ENCODE measurements at regions not wholly inside any gene's neighbourhood (a gene's known extent, or its start where the extent isn't known, plus 50 kb on each side); places are given as distances from the start of the nearest gene placed in this dataset.

GRCh38 chr18:65547046-65547445 lies 203.8 kb upstream of the CDH7 start:
- no peak for DNase-seq (ENCODE audit: low read depth)

GRCh38 chr18:65544701-65545100 lies 206.1 kb upstream of the CDH7 start:
- no peak for DNase-seq (ENCODE audit: low read depth)

GRCh38 chr18:65527879-65528633 lies 222.8 kb upstream of the CDH7 start:
- no peak for DNase-seq (ENCODE audit: low read depth)

- no peak for DNase-seq (ENCODE audit: low read depth)
These were observed 224.7 kb upstream of the CDH7 start for GRCh38 chr18:65526099-65526498.

- no peak for DNase-seq (ENCODE audit: low read depth)
These were observed 227.4 kb upstream of the CDH7 start for GRCh38 chr18:65523461-65523860.

GRCh38 chr18:65522907-65523306 lies 227.9 kb upstream of the CDH7 start:
- DNase-seq (ENCODE audit: low read depth): no peak

GRCh38 chr18:65516209-65516608 lies 234.6 kb upstream of the CDH7 start:
- DNase-seq (ENCODE audit: low read depth): no peak

- DNase-seq (ENCODE audit: low read depth): no peak
These were observed 252.2 kb upstream of the CDH7 start for GRCh38 chr18:65498605-65499004.

GRCh38 chr18:65487569-65487968 lies 263.2 kb upstream of the CDH7 start:
- no peak for DNase-seq (ENCODE audit: low read depth)

GRCh38 chr18:65477455-65477854 lies 273.4 kb upstream of the CDH7 start:
- no peak for DNase-seq (ENCODE audit: low read depth)

- no peak for DNase-seq (ENCODE audit: low read depth)
These were observed 281.9 kb upstream of the CDH7 start for GRCh38 chr18:65468881-65469280.

- DNase-seq (ENCODE audit: low read depth): no peak
These were observed 286.5 kb upstream of the CDH7 start for GRCh38 chr18:65464361-65464760.

GRCh38 chr18:65459741-65460140 lies 291.1 kb upstream of the CDH7 start:
- no peak for DNase-seq (ENCODE audit: low read depth)

GRCh38 chr18:65458871-65459270 lies 291.9 kb upstream of the CDH7 start:
- DNase-seq (ENCODE audit: low read depth): no peak

GRCh38 chr18:65439188-65439587 lies 311.6 kb upstream of the CDH7 start:
- DNase-seq (ENCODE audit: low read depth): no peak

GRCh38 chr18:65436430-65436829 lies 314.4 kb upstream of the CDH7 start:
- DNase-seq (ENCODE audit: low read depth): no peak

GRCh38 chr18:65435534-65435933 lies 315.3 kb upstream of the CDH7 start:
- DNase-seq (ENCODE audit: low read depth): no peak

- DNase-seq (ENCODE audit: low read depth): no peak
These were observed 321.2 kb upstream of the CDH7 start for GRCh38 chr18:65429601-65430000.

GRCh38 chr18:65425366-65425765 lies 325.4 kb upstream of the CDH7 start:
- no peak for DNase-seq (ENCODE audit: low read depth)

GRCh38 chr18:65423776-65424175 lies 327.0 kb upstream of the CDH7 start:
- DNase-seq (ENCODE audit: low read depth): no peak

- DNase-seq (ENCODE audit: low read depth): no peak
These were observed 328.2 kb upstream of the CDH7 start for GRCh38 chr18:65422544-65423136.

GRCh38 chr18:65415098-65415497 lies 335.7 kb upstream of the CDH7 start:
- no peak for DNase-seq (ENCODE audit: low read depth)

GRCh38 chr18:65414501-65414900 lies 336.3 kb upstream of the CDH7 start:
- no peak for DNase-seq (ENCODE audit: low read depth)

GRCh38 chr18:65411061-65411460 lies 339.8 kb upstream of the CDH7 start:
- no peak for DNase-seq (ENCODE audit: low read depth)

Measured in ELR (cell line).